CD4-positive, alpha-beta T cell (primary cell): ENCODE measurements at regions not wholly inside any gene's neighbourhood (a gene's known extent, or its start where the extent isn't known, plus 50 kb on each side); places are given as distances from the start of the nearest gene placed in this dataset.

Source experiments
- ATAC-seq: fragments of 200-7000 bp; cut with Tn5 transposase; one replicate; pipeline ENCODE4 v1.10.0; 2022; ENCODE audit warnings: mild to moderate bottlenecking; ENCODE audit not compliant: poor library complexity
- CTCF ChIA-PET: fragments of 350-600 bp; sonication (Branson Sonifier 250); formaldehyde crosslinking; loops from one replicate; lab custom pipeline; 2021; ENCODE audit warnings: antibody characterized with exemption, inconsistent platforms; lab: Charles Lee
- POLR2A ChIA-PET: fragments of 350-600 bp; sonication (Branson Sonifier 250); formaldehyde crosslinking; loops from one replicate; lab custom pipeline; 2021; ENCODE audit warnings: antibody characterized with exemption, inconsistent platforms; lab: Charles Lee
- DNase-seq, 14 experiments: peaks; one replicate each; pipeline ENCODE4 v3.0.0-alpha.2; 2013 to 2020; ENCODE audit warnings: mixed read lengths in 2 of 14
- H3K27ac ChIP-seq, 2 donors: one replicate each; pipeline versions ENCODE4 v1.5.1 to v1.7.0; 2013; ENCODE audit warnings: low read length in 2 of 2, low read depth in 1 of 2, mild to moderate bottlenecking in 1 of 2
- H3K27me3 ChIP-seq, 2 experiments: 1 replicate in 1 of 2; 2 replicates in 1 of 2; pipeline versions ENCODE4 v1.6.1 to v1.7.0; 2013; ENCODE audit warnings: low read length in 2 of 2, control low read depth in 1 of 2, mild to moderate bottlenecking in 1 of 2, moderate library complexity in 1 of 2; ENCODE audit not compliant: insufficient read depth in 2 of 2, control insufficient read depth in 1 of 2
- H3K36me3 ChIP-seq: one replicate; pipeline ENCODE4 v1.6.1; 2013; ENCODE audit warnings: low read length, control low read depth; ENCODE audit not compliant: insufficient read depth
- H3K4me1 ChIP-seq: one replicate; pipeline ENCODE4 v1.6.1; 2013; ENCODE audit warnings: low read length, control low read depth; ENCODE audit not compliant: insufficient read depth
- H3K4me3 ChIP-seq: one replicate; pipeline ENCODE4 v1.5.1; 2013; ENCODE audit warnings: mild to moderate bottlenecking, low read length, moderate library complexity
- H3K9me3 ChIP-seq, 2 experiments: 1 replicate in 1 of 2; 2 replicates in 1 of 2; pipeline versions ENCODE4 v1.6.1 to v1.7.0; 2013; ENCODE audit warnings: low read length in 2 of 2, mild to moderate bottlenecking in 2 of 2, control low read depth in 1 of 2, moderate library complexity in 1 of 2; ENCODE audit not compliant: control insufficient read depth in 1 of 2, insufficient read depth in 1 of 2
- H3K27ac Mint-ChIP-seq: one replicate; pipeline ENCODE4 v1.8.0; 2020; ENCODE audit warnings: mixed read lengths
- H3K27me3 Mint-ChIP-seq: one replicate; pipeline ENCODE4 v1.8.0; 2021; ENCODE audit warnings: mixed read lengths
- H3K36me3 Mint-ChIP-seq: one replicate; pipeline ENCODE4 v1.8.0; 2021; ENCODE audit warnings: low read depth, mixed read lengths
- H3K4me1 Mint-ChIP-seq: one replicate; pipeline ENCODE4 v1.8.0; 2021; ENCODE audit warnings: low read depth, mixed read lengths
- H3K4me3 Mint-ChIP-seq: one replicate; pipeline ENCODE4 v1.8.0; 2020; ENCODE audit warnings: mild to moderate bottlenecking, mixed read lengths
- H3K9me3 Mint-ChIP-seq: one replicate; pipeline ENCODE4 v1.8.0; 2020; ENCODE audit warnings: mixed read lengths
- CTCF ChIP-seq: fragments of 200-600 bp; IDR thresholded peaks from one replicate; pipeline ENCODE4 v1.8.0; 2022; ENCODE audit warnings: antibody characterized with exemption, mild to moderate bottlenecking
- intact Hi-C, 2 experiments: fragments of 100-400 bp; cut with DNase I in 1 of 2; cut with micrococcal nuclease in 1 of 2; formaldehyde crosslinking; loops; one replicate each; pipeline versions ENCODE4 v1.15.1 to v1.9.0; 2023 to 2025; cut with DNase I, micrococcal nuclease

- Mint-ChIP-seq H3K9me3 (peaks cover 3% of the 10 kb centered on the region), H3K4me3 (no peak overlapping the region), H3K36me3 (no peaks in the 10 kb centered on the region), H3K27ac (no peak overlapping the region), H3K27me3 (no peaks in the 10 kb centered on the region), H3K4me1 (no peaks in the 10 kb centered on the region)
- CTCF ChIA-PET = no interaction called here
- intact Hi-C loops = no loop called here
- no peak for TF ChIP-seq CTCF
- no peak for ATAC-seq
- H3K4me3 ChIP-seq = no peak overlapping the region
- no peaks in the 10 kb centered on the region for H3K27me3 ChIP-seq
- H3K4me1 ChIP-seq = no peaks in the 10 kb centered on the region
- POLR2A ChIA-PET = no interaction called here
- H3K27ac ChIP-seq = no peak overlapping the region
- no peak for DNase-seq
- no peaks in the 10 kb centered on the region for H3K36me3 ChIP-seq
- no peaks in the 10 kb centered on the region for H3K9me3 ChIP-seq
These were observed 139.3 kb upstream of the DOK6 start for GRCh38 chr18:69261406-69261805.

GRCh38 chr18:69265656-69266055, 135.0 kb upstream of the DOK6 start:
- H3K27me3 Mint-ChIP-seq = no peaks in the 10 kb centered on the region
- peaks cover 9% of the 10 kb centered on the region for H3K9me3 Mint-ChIP-seq

GRCh38 chr18:69267895-69268294, 132.8 kb upstream of the DOK6 start:
- no peak overlapping the region for H3K27ac Mint-ChIP-seq
- CTCF ChIA-PET = no interaction called here

More at GRCh38 chr18:69265656-69266055, 135.0 kb upstream of the DOK6 start:
- no peaks in the 10 kb centered on the region for H3K36me3 ChIP-seq
- H3K4me3 ChIP-seq = no peak overlapping the region
- DNase-seq (no peak), ATAC-seq (no peak)
- Mint-ChIP-seq H3K4me3 (no peak overlapping the region), H3K27ac (no peak overlapping the region), H3K4me1 (no peaks in the 10 kb centered on the region), H3K36me3 (no peaks in the 10 kb centered on the region)
- no peak overlapping the region for H3K27ac ChIP-seq
- intact Hi-C loops = no loop called here
- H3K4me1 ChIP-seq = no peaks in the 10 kb centered on the region
- H3K27me3 ChIP-seq = no peaks in the 10 kb centered on the region
- no peak for TF ChIP-seq CTCF
- H3K9me3 ChIP-seq = peaks cover 0 to 14% of the 10 kb centered on the region in 2 experiments
- ChIA-PET POLR2A (no interaction called here), CTCF (no interaction called here)

More at GRCh38 chr18:69267895-69268294, 132.8 kb upstream of the DOK6 start:
- DNase-seq = no peak
- peaks cover 0 to 14% of the 10 kb centered on the region in 2 experiments for H3K9me3 ChIP-seq
- no peaks in the 10 kb centered on the region for H3K27me3 ChIP-seq
- H3K4me3 Mint-ChIP-seq = no peak overlapping the region
- H3K9me3 Mint-ChIP-seq = peaks cover 6% of the 10 kb centered on the region
- H3K4me3 ChIP-seq = no peak overlapping the region
- no peaks in the 10 kb centered on the region for H3K4me1 Mint-ChIP-seq
- no peak for TF ChIP-seq CTCF
- H3K4me1 ChIP-seq = no peaks in the 10 kb centered on the region
- POLR2A ChIA-PET = no interaction called here
- no peaks in the 10 kb centered on the region for H3K36me3 Mint-ChIP-seq
- no peak overlapping the region for H3K27ac ChIP-seq
- intact Hi-C loops = no loop called here
- no peaks in the 10 kb centered on the region for H3K27me3 Mint-ChIP-seq
- ATAC-seq = no peak
- no peaks in the 10 kb centered on the region for H3K36me3 ChIP-seq
